ENCODE measurements at regions not wholly inside any gene's neighbourhood (a gene's known extent, or its start where the extent isn't known, plus 50 kb on each side); places are given as distances from the start of the nearest gene placed in this dataset.
A peak's percentile ranks its signal among the peaks of the same experiment; 100 is the strongest.

- no peaks in the 10 kb centered on the region for H3K9me3 ChIP-seq (ENCODE audit: control extremely low read depth in 1 of 5, control insufficient read depth in 4 of 5, insufficient read depth in 2 of 5, low read depth in 1 of 5, low read length in 4 of 5)
- WGBS (ENCODE audit: insufficient coverage) = 98% methylated on average over 28 of the region's 29 CpGs
- H3K4me1 ChIP-seq (ENCODE audit: control extremely low read depth in 1 of 4, control insufficient read depth in 4 of 4, insufficient read depth in 4 of 4, low read length in 3 of 4) = no peaks in the 10 kb centered on the region
- POLR2A ChIA-PET = no interaction called here
- no peak for DNase-seq
- H3K27ac ChIP-seq (ENCODE audit: insufficient read depth in 1 of 2, low read depth in 1 of 2, low read length in 2 of 2, poor library complexity in 1 of 2, severe bottlenecking in 2 of 2) = no peak overlapping the region
- no peaks in the 10 kb centered on the region for H3K27me3 ChIP-seq (replicated peaks in 2 of 5; ENCODE audit: control insufficient read depth in 4 of 5, insufficient read depth in 5 of 5, low read length in 4 of 5)
- CTCF ChIA-PET = interaction anchor here (1.1 kb wide), 1 partner anchor 13 kb away, joined by 3 read pairs; no protein-coding TSS in a partner anchor
- H3K4me3 ChIP-seq (ENCODE audit: control insufficient read depth in 1 of 7, extremely low read depth in 1 of 7, insufficient read depth in 4 of 7, low read depth in 2 of 7, low read length in 6 of 7) = no peak overlapping the region
- no peaks in the 10 kb centered on the region for H3K36me3 ChIP-seq (ENCODE audit: control insufficient read depth in 4 of 4, insufficient read depth in 4 of 4, low read length in 3 of 4)
These were observed 360.6 kb upstream of the MAP3K7 start for GRCh38 chr6:90947184-90948064.

GRCh38 chr6:90941885-90942284 is 355.0 kb upstream of the MAP3K7 start:
- H3K36me3 ChIP-seq (ENCODE audit: control insufficient read depth in 4 of 4, insufficient read depth in 4 of 4, low read length in 3 of 4) = no peaks in the 10 kb centered on the region
- ChIA-PET POLR2A (no interaction called here), CTCF (interaction anchor here (0.9 to 2.3 kb wide), 7 partner anchors 10 to 332 kb away, joined by 3 to 6 read pairs (median 3); no protein-coding TSS in a partner anchor)
- no peak overlapping the region for H3K27ac ChIP-seq (ENCODE audit: insufficient read depth in 1 of 2, low read depth in 1 of 2, low read length in 2 of 2, poor library complexity in 1 of 2, severe bottlenecking in 2 of 2)
- no peak overlapping the region for H3K4me3 ChIP-seq (ENCODE audit: control insufficient read depth in 1 of 7, extremely low read depth in 1 of 7, insufficient read depth in 4 of 7, low read depth in 2 of 7, low read length in 6 of 7)
- DNase-seq = no peak
- 68% methylated on average over 6 of the region's 7 CpGs for WGBS (ENCODE audit: insufficient coverage)
- H3K27me3 ChIP-seq (replicated peaks in 2 of 5; ENCODE audit: control insufficient read depth in 4 of 5, insufficient read depth in 5 of 5, low read length in 4 of 5) = no peaks in the 10 kb centered on the region
- H3K9me3 ChIP-seq (ENCODE audit: control extremely low read depth in 1 of 5, control insufficient read depth in 4 of 5, insufficient read depth in 2 of 5, low read depth in 1 of 5, low read length in 4 of 5) = no peaks in the 10 kb centered on the region
- H3K4me1 ChIP-seq (ENCODE audit: control extremely low read depth in 1 of 4, control insufficient read depth in 4 of 4, insufficient read depth in 4 of 4, low read length in 3 of 4) = no peaks in the 10 kb centered on the region

- H3K4me3 ChIP-seq (ENCODE audit: control insufficient read depth in 1 of 7, extremely low read depth in 1 of 7, insufficient read depth in 4 of 7, low read depth in 2 of 7, low read length in 6 of 7) = no peak overlapping the region
- H3K27ac ChIP-seq (ENCODE audit: insufficient read depth in 1 of 2, low read depth in 1 of 2, low read length in 2 of 2, poor library complexity in 1 of 2, severe bottlenecking in 2 of 2) = no peak overlapping the region
These were observed 354.1 kb upstream of the MAP3K7 start for GRCh38 chr6:90940812-90941481.

GRCh38 chr6:90939906-90940305 is 353.0 kb upstream of the MAP3K7 start:
- ChIA-PET CTCF (interaction anchor here (0.7 to 2.6 kb wide), 10 partner anchors 9 to 328 kb away, joined by 3 to 9 read pairs (median 4); no protein-coding TSS in a partner anchor), POLR2A (no interaction called here)
- H3K27me3 ChIP-seq (replicated peaks in 2 of 5; ENCODE audit: control insufficient read depth in 4 of 5, insufficient read depth in 5 of 5, low read length in 4 of 5) = no peaks in the 10 kb centered on the region

More at GRCh38 chr6:90940812-90941481, 354.1 kb upstream of the MAP3K7 start:
- Histone ChIP-seq H3K9me3 (ENCODE audit: control extremely low read depth in 1 of 5, control insufficient read depth in 4 of 5, insufficient read depth in 2 of 5, low read depth in 1 of 5, low read length in 4 of 5) (no peaks in the 10 kb centered on the region), H3K36me3 (ENCODE audit: control insufficient read depth in 4 of 4, insufficient read depth in 4 of 4, low read length in 3 of 4) (no peaks in the 10 kb centered on the region), H3K27me3 (replicated peaks in 2 of 5; ENCODE audit: control insufficient read depth in 4 of 5, insufficient read depth in 5 of 5, low read length in 4 of 5) (no peaks in the 10 kb centered on the region), H3K4me1 (ENCODE audit: control extremely low read depth in 1 of 4, control insufficient read depth in 4 of 4, insufficient read depth in 4 of 4, low read length in 3 of 4) (peaks cover 0 to 4% (median 1%) of the 10 kb centered on the region in 4 experiments)
- peak; percentile 70 to 90 (median 89) for DNase-seq
- ChIA-PET CTCF (interaction anchor here (0.7 to 2.6 kb wide), 17 partner anchors 8 to 194 kb away, joined by 3 to 9 read pairs (median 3); no protein-coding TSS in a partner anchor), POLR2A (no interaction called here)
- 0% methylated on average over 2 of the region's 5 CpGs for WGBS (ENCODE audit: insufficient coverage)

GRCh38 chr6:90938122-90938521 is 351.2 kb upstream of the MAP3K7 start:
- no peaks in the 10 kb centered on the region for H3K36me3 ChIP-seq (ENCODE audit: control insufficient read depth in 4 of 4, insufficient read depth in 4 of 4, low read length in 3 of 4)
- H3K27ac ChIP-seq (ENCODE audit: insufficient read depth in 1 of 2, low read depth in 1 of 2, low read length in 2 of 2, poor library complexity in 1 of 2, severe bottlenecking in 2 of 2) = no peak overlapping the region
- H3K27me3 ChIP-seq (replicated peaks in 2 of 5; ENCODE audit: control insufficient read depth in 4 of 5, insufficient read depth in 5 of 5, low read length in 4 of 5) = no peaks in the 10 kb centered on the region
- H3K4me3 ChIP-seq (ENCODE audit: control insufficient read depth in 1 of 7, extremely low read depth in 1 of 7, insufficient read depth in 4 of 7, low read depth in 2 of 7, low read length in 6 of 7) = no peak overlapping the region
- DNase-seq = no peak
- ChIA-PET POLR2A (no interaction called here), CTCF (no interaction called here)
- H3K4me1 ChIP-seq (ENCODE audit: control extremely low read depth in 1 of 4, control insufficient read depth in 4 of 4, insufficient read depth in 4 of 4, low read length in 3 of 4) = peaks cover 9 to 21% (median 11%) of the 10 kb centered on the region in 4 experiments
- H3K9me3 ChIP-seq (ENCODE audit: control extremely low read depth in 1 of 5, control insufficient read depth in 4 of 5, insufficient read depth in 2 of 5, low read depth in 1 of 5, low read length in 4 of 5) = no peaks in the 10 kb centered on the region

More at GRCh38 chr6:90939906-90940305, 353.0 kb upstream of the MAP3K7 start:
- DNase-seq = no peak
- Histone ChIP-seq H3K36me3 (ENCODE audit: control insufficient read depth in 4 of 4, insufficient read depth in 4 of 4, low read length in 3 of 4) (no peaks in the 10 kb centered on the region), H3K27ac (ENCODE audit: insufficient read depth in 1 of 2, low read depth in 1 of 2, low read length in 2 of 2, poor library complexity in 1 of 2, severe bottlenecking in 2 of 2) (no peak overlapping the region), H3K4me3 (ENCODE audit: control insufficient read depth in 1 of 7, extremely low read depth in 1 of 7, insufficient read depth in 4 of 7, low read depth in 2 of 7, low read length in 6 of 7) (no peak overlapping the region), H3K9me3 (ENCODE audit: control extremely low read depth in 1 of 5, control insufficient read depth in 4 of 5, insufficient read depth in 2 of 5, low read depth in 1 of 5, low read length in 4 of 5) (no peaks in the 10 kb centered on the region), H3K4me1 (ENCODE audit: control extremely low read depth in 1 of 4, control insufficient read depth in 4 of 4, insufficient read depth in 4 of 4, low read length in 3 of 4) (peaks cover under 1 to 9% (median 3%) of the 10 kb centered on the region in 4 experiments)
- WGBS (ENCODE audit: insufficient coverage) = 100% methylated on average over 1 of the region's 1 CpG

- Histone ChIP-seq H3K27ac (ENCODE audit: insufficient read depth in 1 of 2, low read depth in 1 of 2, low read length in 2 of 2, poor library complexity in 1 of 2, severe bottlenecking in 2 of 2) (no peak overlapping the region), H3K36me3 (ENCODE audit: control insufficient read depth in 4 of 4, insufficient read depth in 4 of 4, low read length in 3 of 4) (no peaks in the 10 kb centered on the region), H3K4me1 (ENCODE audit: control extremely low read depth in 1 of 4, control insufficient read depth in 4 of 4, insufficient read depth in 4 of 4, low read length in 3 of 4) (peaks cover 9 to 21% (median 11%) of the 10 kb centered on the region in 4 experiments), H3K4me3 (ENCODE audit: control insufficient read depth in 1 of 7, extremely low read depth in 1 of 7, insufficient read depth in 4 of 7, low read depth in 2 of 7, low read length in 6 of 7) (no peak overlapping the region), H3K9me3 (ENCODE audit: control extremely low read depth in 1 of 5, control insufficient read depth in 4 of 5, insufficient read depth in 2 of 5, low read depth in 1 of 5, low read length in 4 of 5) (no peaks in the 10 kb centered on the region), H3K27me3 (replicated peaks in 2 of 5; ENCODE audit: control insufficient read depth in 4 of 5, insufficient read depth in 5 of 5, low read length in 4 of 5) (peaks cover 0 to 4% (median 0%) of the 10 kb centered on the region in 5 experiments)
- DNase-seq = peak in 2 of 3 donors; percentile 14 to 20
- 73% methylated on average over 3 of the region's 5 CpGs for WGBS (ENCODE audit: insufficient coverage)
- CTCF ChIA-PET = interaction anchor here (1.1 to 1.3 kb wide), 2 partner anchors 9 to 76 kb away, joined by 3 read pairs; no protein-coding TSS in a partner anchor
- POLR2A ChIA-PET = no interaction called here
These were observed 349.4 kb upstream of the MAP3K7 start for GRCh38 chr6:90936286-90936685.

All from common myeloid progenitor, CD34-positive (primary cell).